Esophagus (tissue), 2 donors: ENCODE measurements at regions not wholly inside any gene's neighbourhood (a gene's known extent, or its start where the extent isn't known, plus 50 kb on each side); places are given as distances from the start of the nearest gene placed in this dataset.

Experiments
- H3K27ac ChIP-seq, 2 donors: one replicate each; pipeline ENCODE4 v1.5.1; 2013; ENCODE audit warnings: low read depth in 2 of 2, mild to moderate bottlenecking in 2 of 2, inconsistent platforms in 1 of 2, low read length in 1 of 2, moderate library complexity in 1 of 2
- H3K27me3 ChIP-seq, 2 donors: one replicate each; pipeline ENCODE4 v1.6.1; 2013; ENCODE audit warnings: low read length in 2 of 2, control low read depth in 1 of 2, mild to moderate bottlenecking in 1 of 2; ENCODE audit not compliant: insufficient read depth in 2 of 2, control insufficient read depth in 1 of 2
- H3K36me3 ChIP-seq, 2 donors: one replicate each; pipeline ENCODE4 v1.6.1; 2013; ENCODE audit warnings: low read length in 1 of 2; ENCODE audit not compliant: control insufficient read depth in 2 of 2, insufficient read depth in 2 of 2
- H3K4me1 ChIP-seq, 2 donors: one replicate each; pipeline ENCODE4 v1.6.1; 2013; ENCODE audit warnings: low read length in 1 of 2; ENCODE audit not compliant: control insufficient read depth in 2 of 2, insufficient read depth in 2 of 2
- H3K4me3 ChIP-seq, 2 donors: one replicate each; pipeline ENCODE4 v1.5.1; 2013; ENCODE audit warnings: low read length in 2 of 2, mild to moderate bottlenecking in 2 of 2, low read depth in 1 of 2, moderate library complexity in 1 of 2
- H3K9me3 ChIP-seq, 2 donors: one replicate each; pipeline ENCODE4 v1.6.1; 2013; ENCODE audit warnings: mild to moderate bottlenecking in 2 of 2, low read depth in 1 of 2, low read length in 1 of 2, moderate library complexity in 1 of 2; ENCODE audit not compliant: control insufficient read depth in 2 of 2, insufficient read depth in 1 of 2
- WGBS, 2 donors: extraction: QIAGEN DNeasy Blood & Tissue Kit; methylation state at CpG; one replicate each; pipeline ENCODE4 v1.1.7; 2013; 5-methylcytosine and 5-hydroxymethylcytosine counted together
- donor health status: healthy with polysubstance abuse.
- donor health status: Bipolar disorder and iron deficiency.

DNA sequence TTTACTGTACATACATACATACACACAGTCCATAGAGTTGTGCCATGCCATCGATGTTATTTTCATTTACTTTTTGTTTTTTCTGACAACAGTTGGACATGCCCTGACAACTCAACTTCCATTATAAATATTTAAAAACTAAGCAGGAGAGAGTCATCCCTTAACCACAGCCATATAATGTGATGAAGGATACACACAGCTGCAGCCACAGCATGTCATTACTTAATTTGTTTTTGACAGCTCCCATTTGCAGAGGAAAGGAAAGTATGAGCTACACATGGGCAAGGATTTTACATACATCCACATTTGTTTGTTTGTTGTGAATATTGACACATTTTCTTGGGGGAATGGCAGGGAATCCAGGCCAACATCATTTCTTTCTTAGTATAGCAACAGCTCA lies 91.5 kb upstream of the TUT7 start:
- Histone ChIP-seq H3K27ac (no peak overlapping the region), H3K9me3 (no peaks in the 10 kb centered on the region), H3K4me3 (no peak overlapping the region), H3K36me3 (no peaks in the 10 kb centered on the region), H3K4me1 (no peaks in the 10 kb centered on the region), H3K27me3 (no peaks in the 10 kb centered on the region)
- 45 to 69% methylated on average over 1 of the region's 1 CpG for WGBS, 2 donors

DNA sequence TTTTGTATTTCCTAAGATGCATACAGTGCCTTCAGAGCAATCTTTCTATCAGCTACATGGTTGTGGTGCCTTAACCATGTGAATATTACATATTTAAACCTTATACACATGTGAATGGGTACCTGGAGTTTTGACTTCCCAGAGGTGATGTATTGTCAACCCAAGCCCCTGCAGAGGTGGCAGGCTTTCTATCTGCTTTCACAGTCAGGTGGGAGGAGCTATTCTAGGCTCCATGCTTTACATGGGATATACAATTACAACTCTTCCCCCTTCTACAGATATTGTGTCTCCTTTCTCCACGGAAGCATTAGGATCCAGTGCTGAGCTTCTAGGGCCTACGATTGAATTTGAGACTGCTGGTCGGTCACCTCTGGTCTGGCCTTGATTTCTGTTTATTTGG lies 89.8 kb upstream of the TUT7 start:
- H3K27me3 ChIP-seq = no peaks in the 10 kb centered on the region
- no peaks in the 10 kb centered on the region for H3K4me1 ChIP-seq
- H3K36me3 ChIP-seq = no peaks in the 10 kb centered on the region
- H3K9me3 ChIP-seq = no peaks in the 10 kb centered on the region
- WGBS, 2 donors = 52 to 73% methylated on average over 3 of the region's 3 CpGs
- H3K27ac ChIP-seq = no peak overlapping the region
- no peak overlapping the region for H3K4me3 ChIP-seq

DNA sequence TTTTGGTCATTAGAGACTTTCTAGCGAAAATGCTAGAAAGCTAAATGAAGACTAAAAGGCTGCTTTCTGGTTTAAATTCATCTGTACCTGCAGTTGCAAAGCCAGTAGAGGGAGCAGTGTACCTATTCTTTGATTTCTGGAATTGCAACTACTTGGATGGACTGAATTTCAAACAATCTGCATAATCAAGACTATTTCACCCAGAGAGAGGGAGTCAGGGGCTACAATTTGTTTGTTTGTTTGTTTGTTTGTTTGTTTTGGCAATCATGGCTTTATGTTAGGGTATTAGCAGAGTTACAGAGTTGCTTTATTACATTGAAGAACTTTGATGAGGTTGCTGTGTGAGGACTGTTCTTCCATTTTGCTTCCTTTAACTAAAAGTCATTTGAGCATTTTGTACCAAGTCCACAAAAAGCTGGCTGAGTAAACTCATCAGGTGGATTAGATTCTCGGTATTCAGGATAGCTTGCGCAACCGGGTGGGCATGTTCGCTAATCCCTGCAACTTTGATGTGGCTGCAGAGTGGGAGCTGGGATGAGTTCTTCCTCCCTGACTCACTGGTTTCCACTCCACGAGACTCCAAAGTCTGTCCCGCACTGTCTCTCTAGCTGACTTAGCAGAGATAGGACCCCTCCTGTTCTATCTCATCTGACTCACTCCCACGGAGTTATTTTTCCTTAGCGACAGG lies 80.0 kb upstream of the TUT7 start:
- Histone ChIP-seq H3K9me3 (no peaks in the 10 kb centered on the region), H3K27me3 (no peaks in the 10 kb centered on the region), H3K4me1 (peaks cover 0 to 3% of the 10 kb centered on the region in 2 donors), H3K36me3 (no peaks in the 10 kb centered on the region), H3K27ac (no peak overlapping the region), H3K4me3 (no peak overlapping the region)
- WGBS, 2 donors = 29 to 36% methylated on average over 9 of the region's 9 CpGs

DNA sequence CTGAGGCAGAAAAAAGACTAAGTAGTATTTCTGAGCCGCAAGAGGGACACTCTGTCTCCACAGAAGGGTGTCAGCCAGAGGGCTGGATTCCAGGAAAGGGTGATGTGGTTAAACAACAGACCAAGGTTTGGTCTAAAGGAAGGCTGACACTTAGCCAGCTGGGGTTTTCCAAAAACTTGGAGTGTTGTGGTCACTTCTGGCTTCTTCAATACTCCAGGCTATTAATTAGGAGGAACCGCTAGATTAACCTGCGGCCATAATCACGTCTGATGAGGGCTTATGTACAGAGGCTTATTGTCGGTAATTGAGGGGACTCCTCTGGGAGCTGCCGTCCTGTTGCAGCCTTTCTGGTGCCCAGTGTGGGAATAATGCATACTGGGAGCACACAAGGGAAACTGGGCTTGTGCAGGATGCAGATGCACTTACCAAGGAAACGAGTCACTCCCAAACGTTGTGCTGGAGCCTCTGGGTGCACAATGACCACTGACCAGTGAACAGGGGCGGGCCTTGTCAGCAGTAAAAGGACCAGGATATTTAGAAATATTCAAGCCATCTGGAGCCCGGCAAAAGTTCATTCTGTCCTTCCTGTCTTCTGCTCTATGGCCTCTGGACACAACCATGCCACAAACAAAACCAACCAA lies 70.2 kb upstream of the TUT7 start:
- 64 to 72% methylated on average over 10 of the region's 10 CpGs for WGBS, 2 donors
- Histone ChIP-seq H3K36me3 (no peaks in the 10 kb centered on the region), H3K4me3 (no peak overlapping the region), H3K4me1 (no peaks in the 10 kb centered on the region), H3K27ac (no peak overlapping the region), H3K27me3 (no peaks in the 10 kb centered on the region), H3K9me3 (no peaks in the 10 kb centered on the region)

DNA sequence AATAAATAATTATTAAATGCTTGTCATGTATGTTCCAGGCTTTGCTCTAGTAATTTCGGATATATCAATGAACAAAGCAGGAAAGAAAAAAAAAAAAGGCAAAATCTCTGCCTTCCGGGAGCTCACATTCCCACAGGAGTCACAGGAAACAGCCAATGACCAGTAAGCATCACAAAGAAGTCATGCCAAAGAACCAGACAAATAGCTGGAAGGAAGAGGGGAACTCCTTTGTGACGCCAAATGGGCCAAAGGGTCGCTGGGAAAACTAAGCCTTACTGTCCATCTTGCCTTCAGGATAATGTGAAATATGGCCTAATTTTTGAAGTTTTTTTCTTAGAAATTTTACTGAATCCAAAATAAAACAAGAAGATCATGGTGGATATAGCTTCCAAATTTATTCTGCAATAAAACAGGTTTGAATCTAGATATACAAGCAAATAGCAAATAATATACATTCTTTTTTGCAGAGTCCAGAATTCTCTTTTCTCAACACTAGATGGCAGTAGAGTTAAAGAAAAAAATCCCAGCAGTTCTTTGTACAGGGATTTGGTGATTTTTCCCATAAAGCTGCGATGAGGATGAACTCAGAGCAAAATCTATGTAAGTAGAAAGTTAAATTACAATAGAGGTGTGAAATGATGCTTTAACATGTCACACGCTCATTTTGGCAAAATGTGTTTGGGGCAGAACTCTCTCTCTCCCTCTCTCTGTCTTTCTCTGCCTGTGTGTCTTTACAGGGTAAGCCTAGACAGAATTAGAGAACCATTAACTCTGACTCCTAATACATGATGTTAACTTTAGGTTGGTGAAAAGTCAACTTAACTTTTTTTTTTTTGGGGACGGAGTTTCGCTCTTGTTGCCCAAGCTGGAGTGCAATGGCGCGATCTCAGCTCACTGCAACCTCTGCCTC lies 60.0 kb upstream of the TUT7 start:
- WGBS, 2 donors = 59% methylated on average over 10 of the region's 10 CpGs
- Histone ChIP-seq H3K36me3 (no peaks in the 10 kb centered on the region), H3K27me3 (no peaks in the 10 kb centered on the region), H3K27ac (no peak overlapping the region), H3K4me3 (no peak overlapping the region), H3K9me3 (no peaks in the 10 kb centered on the region), H3K4me1 (no peaks in the 10 kb centered on the region)

DNA sequence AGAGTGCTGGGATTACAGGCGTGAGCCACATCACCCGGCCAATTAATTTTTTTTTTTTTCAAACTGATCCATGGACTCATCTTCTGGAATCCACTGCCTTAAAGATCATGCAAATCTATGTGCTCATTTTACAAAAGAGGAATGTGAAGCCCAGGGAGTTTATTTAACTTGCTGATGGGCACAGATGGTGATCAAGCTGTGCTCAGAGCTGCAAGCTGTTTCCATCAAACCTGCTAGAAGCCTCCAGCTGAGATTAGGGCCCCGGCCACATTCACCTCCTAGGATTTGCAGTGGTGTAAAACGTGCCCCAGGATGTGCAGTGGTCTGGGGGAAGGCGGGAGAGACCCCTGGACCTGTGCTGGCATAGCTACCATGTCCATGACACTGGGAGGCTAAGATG lies 56.1 kb upstream of the TUT7 start:
- H3K27me3 ChIP-seq = no peaks in the 10 kb centered on the region
- H3K4me3 ChIP-seq = no peak overlapping the region
- no peak overlapping the region for H3K27ac ChIP-seq
- 78 to 82% methylated on average over 5 of the region's 5 CpGs for WGBS, 2 donors
- H3K4me1 ChIP-seq = peaks cover 0 to 2% of the 10 kb centered on the region in 2 donors
- no peaks in the 10 kb centered on the region for H3K36me3 ChIP-seq
- no peaks in the 10 kb centered on the region for H3K9me3 ChIP-seq

DNA sequence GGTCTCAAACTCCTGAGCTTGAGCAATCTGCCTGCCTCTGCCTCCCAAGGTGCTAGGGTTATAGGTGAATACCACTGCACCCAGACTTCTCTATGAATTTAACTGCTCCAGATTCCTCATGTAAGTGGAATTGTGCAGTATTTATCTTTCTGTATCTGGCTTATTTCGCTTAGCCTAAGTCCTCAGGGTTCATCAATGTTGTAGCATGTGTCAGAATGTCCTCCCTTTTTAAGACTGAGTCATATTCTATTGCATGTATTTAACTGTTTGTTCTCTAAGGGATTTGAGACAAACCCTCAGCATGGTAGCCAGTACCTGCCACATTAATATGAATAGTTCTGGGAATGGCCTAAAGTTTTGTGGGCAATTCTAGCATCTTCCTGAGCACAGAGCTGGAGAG lies 53.9 kb upstream of the TUT7 start:
- Histone ChIP-seq H3K9me3 (no peaks in the 10 kb centered on the region), H3K27me3 (no peaks in the 10 kb centered on the region), H3K4me1 (peaks cover 0 to 2% of the 10 kb centered on the region in 2 donors), H3K27ac (peak overlapping the region in 1 of 2 donors; percentile 2), H3K4me3 (no peak overlapping the region), H3K36me3 (no peaks in the 10 kb centered on the region)
- WGBS, 2 donors = 49 to 65% methylated on average over 1 of the region's 1 CpG

DNA sequence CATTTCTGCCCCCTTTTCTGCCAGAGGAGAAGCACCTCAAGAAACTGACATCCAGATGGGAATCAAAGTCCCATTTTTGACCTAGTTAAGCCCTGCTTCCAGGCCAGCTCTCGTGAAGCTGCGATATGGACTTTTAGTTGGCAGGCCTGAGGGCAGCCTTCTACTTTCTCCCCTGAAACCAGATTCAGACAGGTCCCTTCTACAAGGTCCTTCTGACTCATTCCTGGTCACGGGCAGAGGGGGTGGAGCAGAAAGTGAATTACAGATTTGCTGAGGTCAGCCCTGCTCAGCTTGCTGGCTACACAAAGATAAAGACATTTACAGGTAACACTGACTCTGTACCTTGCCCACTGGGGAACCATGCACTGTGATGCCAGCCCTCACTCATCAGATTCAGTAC lies 52.8 kb upstream of the TUT7 start:
- Histone ChIP-seq H3K4me3 (no peak overlapping the region), H3K9me3 (no peaks in the 10 kb centered on the region), H3K27me3 (no peaks in the 10 kb centered on the region), H3K27ac (peak overlapping the region; percentile 52 to 68), H3K36me3 (no peaks in the 10 kb centered on the region), H3K4me1 (peaks cover 0 to 2% of the 10 kb centered on the region in 2 donors)
- 41 to 43% methylated on average over 3 of the region's 3 CpGs for WGBS, 2 donors

DNA sequence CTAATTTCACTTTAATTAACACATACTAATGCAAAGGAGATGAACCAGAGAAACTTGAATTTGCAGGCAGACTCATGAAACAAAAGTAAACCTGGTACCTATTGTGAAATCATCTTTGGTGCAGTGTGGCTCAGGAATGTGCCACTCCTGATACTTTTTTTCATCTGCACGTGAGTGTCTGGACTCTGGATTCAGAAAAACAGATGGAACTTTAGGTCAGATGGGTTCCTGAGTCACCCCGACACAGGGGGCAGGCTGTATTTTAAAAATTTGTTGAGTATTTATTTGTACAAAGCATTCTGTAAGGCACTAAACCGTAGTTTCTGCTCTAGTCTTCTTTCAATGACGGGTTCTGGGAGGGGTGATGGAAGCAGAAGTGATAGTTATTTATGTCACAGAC lies 52.2 kb upstream of the TUT7 start:
- H3K36me3 ChIP-seq = no peaks in the 10 kb centered on the region
- peak overlapping the region; percentile 79 to 93 for H3K27ac ChIP-seq
- 32 to 42% methylated on average over 4 of the region's 4 CpGs for WGBS, 2 donors
- no peaks in the 10 kb centered on the region for H3K27me3 ChIP-seq
- H3K4me3 ChIP-seq = no peak overlapping the region
- no peaks in the 10 kb centered on the region for H3K9me3 ChIP-seq
- H3K4me1 ChIP-seq = peaks cover 0 to 2% of the 10 kb centered on the region in 2 donors
